Central memory CD4-positive, alpha-beta T cell (primary cell): ENCODE measurements at regions not wholly inside any gene's neighbourhood (a gene's known extent, or its start where the extent isn't known, plus 50 kb on each side); places are given as distances from the start of the nearest gene placed in this dataset.
"Not testable (repeated sequence)": the region's sequence is repeated elsewhere in the genome, so short reads cannot be mapped to it uniquely, and the experiment has no call there.

Experiments used
- DNase-seq: peaks from one replicate; pipeline ENCODE4 v3.0.0; 2022

- DNase-seq: no peak
Observed at GRCh38 chr21:35382696-35383095, 333.6 kb upstream of the RUNX1 start.

DNA sequence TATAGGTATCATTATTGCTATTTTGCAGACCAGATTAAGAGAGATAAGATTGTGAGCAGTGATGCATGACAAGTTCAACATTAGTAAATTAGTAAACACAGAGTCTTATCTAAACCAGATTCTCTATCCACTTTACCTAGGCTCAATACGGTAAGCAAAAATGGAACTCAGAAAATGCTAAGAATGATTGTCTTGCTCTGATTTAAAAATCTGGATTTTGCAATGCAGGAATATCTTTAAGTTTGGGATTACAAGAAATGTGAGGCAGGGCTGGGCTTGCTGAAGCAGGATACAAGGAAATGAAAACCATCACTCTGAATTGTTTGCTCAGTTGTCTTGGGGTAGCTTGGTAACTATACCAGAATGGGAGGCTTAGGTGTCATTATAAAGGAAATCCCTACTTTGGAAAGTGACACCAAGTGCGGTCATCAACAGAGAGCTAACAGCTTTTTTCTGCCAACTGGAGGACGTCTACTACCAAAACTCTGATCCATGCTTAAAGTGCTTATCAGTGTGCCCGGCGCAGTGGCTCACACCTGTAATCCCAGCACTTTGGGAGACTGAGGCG, 332.7 kb upstream of the RUNX1 start:
- DNase-seq: no peak

DNA sequence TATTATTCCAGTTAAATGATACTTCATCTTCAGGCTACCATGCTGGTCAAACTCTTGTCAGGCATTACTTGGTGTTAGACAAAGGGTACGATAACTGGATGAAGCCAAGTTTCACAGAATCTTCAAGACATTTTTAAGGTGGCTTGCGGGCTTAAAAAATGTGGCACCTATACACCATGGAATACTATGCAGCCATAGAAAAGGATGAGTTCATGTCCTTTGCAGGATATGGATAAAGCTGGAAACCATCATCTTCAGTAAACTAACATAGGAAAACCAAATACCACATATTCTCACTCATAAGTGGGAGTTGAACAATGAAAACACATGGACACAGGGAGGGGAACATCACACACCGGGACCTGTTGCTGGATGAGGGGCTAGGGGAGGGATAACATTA, 331.2 kb upstream of the RUNX1 start:
- DNase-seq: not testable (repeated sequence)

GRCh38 chr21:35378881-35379280, 329.8 kb upstream of the RUNX1 start:
- DNase-seq: no peak

DNA sequence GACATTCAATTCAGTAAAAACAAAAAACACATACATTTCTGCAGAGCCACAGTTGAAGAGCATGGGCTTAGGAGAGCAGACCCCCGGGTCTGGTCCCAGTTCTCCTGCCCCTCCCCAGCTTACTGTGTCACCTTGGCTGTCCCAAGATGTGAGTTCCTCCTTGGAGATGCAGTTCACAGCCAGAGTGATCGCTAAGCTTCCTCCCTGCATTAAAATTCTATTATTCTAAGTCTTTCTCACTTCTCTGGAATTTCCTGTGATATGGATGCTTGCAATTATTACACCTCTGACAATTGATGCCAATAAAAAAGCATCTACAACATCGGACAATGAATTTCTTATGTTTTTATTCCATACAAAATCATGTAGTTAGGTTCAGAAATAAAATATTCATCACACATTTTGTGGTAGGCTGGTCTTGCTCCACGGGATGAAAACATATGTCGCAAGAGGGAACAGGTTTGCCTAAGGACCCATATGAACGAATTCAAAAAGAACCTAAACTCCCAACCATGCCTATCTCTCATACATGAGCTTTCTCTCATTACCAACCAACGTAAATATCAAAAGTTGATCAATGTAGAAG, 328.5 kb upstream of the RUNX1 start:
- no peak for DNase-seq

GRCh38 chr21:35376406-35377135, 327.5 kb upstream of the RUNX1 start:
- no peak for DNase-seq

DNA sequence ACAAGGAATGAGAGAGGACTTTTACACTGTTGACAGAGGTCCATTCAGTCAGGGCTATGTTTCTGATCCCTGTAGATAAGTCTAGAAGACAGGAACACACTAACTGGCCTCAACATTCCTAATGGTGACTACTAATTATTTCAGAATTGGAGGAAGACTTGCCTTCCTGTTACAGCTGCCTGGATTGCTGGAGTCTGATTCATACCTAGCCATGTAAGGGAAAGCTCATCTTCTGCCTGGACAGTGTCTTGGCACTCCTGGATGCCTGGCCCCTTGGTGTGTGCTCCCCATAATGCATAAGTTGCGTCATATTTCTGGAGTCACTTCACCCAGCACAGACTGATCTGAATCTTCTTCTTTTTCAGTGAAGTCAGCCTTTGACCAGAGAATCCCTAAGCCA, 326.0 kb upstream of the RUNX1 start:
- no peak for DNase-seq

GRCh38 chr21:35373998-35374397, 324.9 kb upstream of the RUNX1 start:
- no peak for DNase-seq

GRCh38 chr21:35372201-35372600, 323.1 kb upstream of the RUNX1 start:
- no peak for DNase-seq

GRCh38 chr21:35370671-35371070, 321.6 kb upstream of the RUNX1 start:
- DNase-seq: no peak

DNA sequence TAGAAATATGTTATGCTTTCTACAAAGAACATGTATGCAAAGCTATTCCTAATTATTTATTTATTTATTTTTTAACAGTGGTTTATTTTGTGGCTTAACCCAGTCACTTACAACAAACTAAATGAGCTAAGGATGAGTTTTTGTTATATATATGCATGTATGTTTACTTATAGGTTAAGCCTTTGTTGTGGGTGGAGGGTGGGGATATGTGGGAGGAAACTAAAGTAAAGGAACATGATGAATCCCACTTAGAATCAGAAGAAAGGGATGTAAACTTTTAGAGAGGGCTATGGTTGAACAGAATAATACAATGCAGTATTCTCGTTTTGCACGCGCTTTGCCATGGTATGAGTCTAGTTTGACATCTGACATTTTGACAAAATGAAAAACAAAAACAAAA, 321.0 kb upstream of the RUNX1 start:
- DNase-seq: no peak

DNA sequence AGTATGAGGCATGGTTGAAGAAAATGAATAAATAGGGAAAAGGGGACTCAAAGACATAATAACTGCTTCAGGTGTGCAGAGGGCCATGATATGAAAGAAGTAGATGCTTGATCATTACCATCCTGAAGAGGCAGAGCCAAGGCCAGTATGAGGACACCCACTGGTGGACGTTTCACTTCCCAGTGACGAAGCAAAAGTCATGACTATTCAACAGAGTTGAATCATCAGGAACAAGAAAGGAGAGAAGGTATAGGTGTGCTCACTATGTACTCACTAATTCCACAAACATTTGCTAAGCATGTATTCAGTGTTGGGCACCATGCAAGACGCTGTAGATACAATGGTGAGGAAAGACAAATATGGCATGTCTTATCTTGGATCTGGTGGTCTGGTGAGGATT, 319.2 kb upstream of the RUNX1 start:
- DNase-seq: no peak

GRCh38 chr21:35367553-35367952, 318.5 kb upstream of the RUNX1 start:
- DNase-seq: no peak

DNA sequence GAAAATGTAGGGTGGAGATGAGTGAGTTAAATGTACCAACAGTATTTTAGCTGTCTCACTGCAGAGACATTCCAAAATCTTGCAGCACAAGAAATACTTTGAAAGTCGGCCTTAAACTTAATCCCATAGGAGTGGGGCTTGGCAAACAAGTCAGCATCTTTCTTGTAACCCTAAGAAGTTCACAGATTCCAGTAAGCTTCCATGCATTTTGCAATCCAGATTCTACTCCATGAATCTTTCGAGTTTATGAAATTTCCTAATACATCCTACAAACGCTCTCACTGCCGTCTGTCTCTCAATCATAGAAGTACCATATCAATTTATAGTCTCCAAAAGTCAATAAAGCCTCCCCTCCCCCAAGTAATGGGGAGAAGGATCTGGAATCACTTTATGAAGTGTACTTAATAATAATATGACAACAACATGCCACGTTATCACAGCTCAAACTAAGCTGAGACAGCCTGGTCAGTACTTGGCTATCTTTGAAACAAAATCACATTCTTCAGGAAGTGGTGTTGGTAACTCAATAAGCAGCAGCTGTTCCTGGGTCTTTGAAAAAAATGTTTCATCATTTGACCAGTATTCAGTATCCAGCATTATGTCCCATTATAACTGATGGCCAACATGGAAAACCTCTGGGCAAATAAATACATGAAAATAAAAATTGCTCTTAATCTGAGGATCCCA, 317.4 kb upstream of the RUNX1 start:
- no peak for DNase-seq

DNA sequence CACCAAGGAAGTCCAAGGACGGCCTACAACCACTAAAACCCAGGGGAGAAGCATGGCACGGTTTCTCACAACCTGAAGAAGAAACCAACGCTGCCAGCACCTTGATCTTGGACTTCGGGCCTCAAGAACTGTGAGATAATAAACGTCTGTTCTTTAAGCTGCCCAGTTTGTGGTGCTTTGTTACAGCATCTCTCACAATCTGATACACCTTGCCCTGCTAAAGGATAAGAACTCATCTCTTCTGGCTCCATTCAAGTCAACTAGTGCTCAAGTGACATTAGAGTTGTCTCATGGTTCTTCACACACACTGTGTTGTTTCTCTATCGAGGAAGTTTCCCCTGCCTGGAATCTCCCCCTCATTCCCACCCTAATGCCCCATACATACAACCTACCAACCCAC, 314.4 kb upstream of the RUNX1 start:
- no peak for DNase-seq

DNA sequence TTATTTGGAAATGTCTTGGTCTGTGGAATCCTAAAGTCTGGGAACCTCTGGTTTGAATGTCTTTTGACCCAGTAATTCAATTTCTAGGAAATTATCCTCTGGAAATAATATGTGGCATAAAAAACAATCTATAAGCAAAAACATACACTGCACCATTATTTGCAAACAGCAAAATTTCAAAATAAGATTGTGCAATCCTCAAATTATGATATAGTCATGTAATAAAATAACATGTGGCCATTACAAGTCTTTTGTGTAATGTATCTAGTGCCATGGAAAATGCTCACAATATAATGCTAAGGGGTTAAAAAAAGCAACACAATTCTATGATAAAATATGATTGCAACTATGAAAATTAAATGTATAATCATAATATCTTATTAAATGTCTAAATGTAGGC, 312.9 kb upstream of the RUNX1 start:
- no peak for DNase-seq

DNA sequence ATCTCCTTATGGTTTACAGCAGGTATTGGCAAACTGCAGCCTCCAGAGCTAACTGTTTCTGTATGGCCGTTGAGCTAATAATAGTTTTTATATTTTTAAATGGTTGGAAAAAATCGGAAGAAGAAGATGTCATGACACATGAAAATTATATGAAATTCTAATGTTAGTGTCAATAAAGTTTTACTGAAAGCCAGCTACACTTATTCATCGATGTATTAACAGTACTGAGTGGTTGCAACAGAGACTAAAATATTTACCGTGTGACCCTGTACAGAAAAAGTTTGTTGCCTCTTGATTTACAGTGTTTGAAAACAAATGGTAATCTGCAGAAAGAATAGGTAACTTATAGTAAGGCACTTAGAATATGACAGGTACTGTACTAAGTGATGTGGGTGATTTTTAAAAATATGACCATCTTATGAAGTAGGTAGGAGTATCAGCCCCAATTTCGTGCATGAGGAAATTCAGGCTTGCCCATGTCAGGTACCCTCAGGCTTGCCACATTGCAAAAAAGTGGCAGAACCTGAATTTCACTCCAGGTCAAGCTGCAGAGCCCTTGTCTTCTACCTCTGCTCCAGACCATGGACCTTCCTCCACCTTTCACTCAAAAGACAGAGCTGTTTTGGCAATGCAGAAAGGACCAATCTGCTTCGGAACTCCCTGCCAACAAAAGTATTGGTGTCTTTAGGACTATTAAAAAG, 311.9 kb upstream of the RUNX1 start:
- no peak for DNase-seq

- no peak for DNase-seq
Observed at GRCh38 chr21:35359076-35359475, 310.0 kb upstream of the RUNX1 start.

DNA sequence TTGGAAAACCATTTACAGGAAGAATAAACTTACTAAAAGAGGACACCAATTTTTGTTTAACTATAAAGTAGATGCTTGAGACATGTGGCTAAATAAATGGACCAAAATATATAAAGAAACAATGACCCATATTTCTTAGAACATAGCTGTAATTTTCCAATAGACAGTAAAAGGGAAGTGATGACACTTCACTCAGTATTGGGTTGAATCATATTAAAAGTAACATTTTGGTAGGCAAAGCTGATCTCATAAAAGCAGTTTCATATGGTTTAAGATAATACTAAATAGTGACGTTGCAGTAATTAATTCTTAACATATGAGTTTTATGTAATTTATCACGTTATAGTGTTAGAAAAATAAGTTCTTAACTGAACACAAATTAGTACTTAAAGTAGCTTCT, 308.9 kb upstream of the RUNX1 start:
- DNase-seq: no peak

DNA sequence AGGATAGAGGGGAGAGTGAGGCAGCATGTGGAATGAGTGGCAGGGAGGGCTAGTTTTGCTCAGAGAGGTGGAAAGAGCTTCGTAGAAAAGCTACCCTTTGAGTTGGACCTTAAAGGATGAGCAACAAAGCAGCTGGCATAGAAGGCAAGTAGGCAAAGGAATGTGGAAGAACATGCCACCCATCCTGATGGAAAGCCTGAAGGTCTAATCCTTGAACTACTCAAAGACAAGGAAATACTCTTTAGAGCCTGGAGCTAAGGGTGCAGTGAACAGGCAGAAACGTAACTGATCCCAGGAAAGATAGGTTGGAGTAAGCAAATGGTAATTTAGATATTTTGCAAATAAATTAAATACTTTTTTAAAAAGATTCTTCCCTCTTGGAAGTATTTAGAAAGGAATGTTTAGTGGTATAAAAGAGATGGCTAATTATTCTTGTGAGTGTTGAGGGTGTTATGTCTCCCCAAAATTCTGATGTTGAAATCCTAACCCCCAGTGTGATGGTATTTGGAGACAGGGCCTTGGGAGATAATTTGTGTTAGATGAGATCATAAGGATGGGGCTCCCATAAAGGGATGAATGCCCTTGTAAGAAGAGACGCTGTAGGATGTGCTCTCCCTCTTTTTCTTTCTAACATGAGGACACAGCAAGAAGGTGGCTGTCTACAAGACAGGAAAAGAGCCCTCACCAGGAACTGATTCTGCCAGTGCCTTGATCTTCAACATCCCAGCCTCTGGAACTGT, 308.1 kb upstream of the RUNX1 start:
- no peak for DNase-seq

- no peak for DNase-seq
Observed at GRCh38 chr21:35354078-35354477, 305.0 kb upstream of the RUNX1 start.

DNA sequence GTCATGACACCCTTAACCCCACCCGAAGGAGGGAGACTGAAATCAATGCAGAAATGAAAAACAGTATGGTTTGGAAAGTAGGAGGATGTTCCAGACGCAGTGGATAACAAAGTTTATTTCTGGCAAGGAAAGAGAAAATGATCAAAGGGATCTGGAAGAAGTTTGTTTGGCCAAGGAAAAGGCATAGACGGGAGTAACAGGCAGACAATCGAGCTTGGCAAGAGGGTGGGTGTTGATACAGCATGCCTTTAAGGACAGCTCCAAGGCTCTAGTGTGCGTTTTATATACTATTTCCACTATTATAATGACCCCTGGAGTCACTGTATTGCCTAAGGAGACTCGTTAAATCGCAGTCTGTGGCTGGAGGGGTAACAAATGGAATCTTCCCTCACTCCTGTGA, 303.7 kb upstream of the RUNX1 start:
- no peak for DNase-seq
